ENCODE measurements at regions not wholly inside any gene's neighbourhood (a gene's known extent, or its start where the extent isn't known, plus 50 kb on each side); places are given as distances from the start of the nearest gene placed in this dataset.

DNA sequence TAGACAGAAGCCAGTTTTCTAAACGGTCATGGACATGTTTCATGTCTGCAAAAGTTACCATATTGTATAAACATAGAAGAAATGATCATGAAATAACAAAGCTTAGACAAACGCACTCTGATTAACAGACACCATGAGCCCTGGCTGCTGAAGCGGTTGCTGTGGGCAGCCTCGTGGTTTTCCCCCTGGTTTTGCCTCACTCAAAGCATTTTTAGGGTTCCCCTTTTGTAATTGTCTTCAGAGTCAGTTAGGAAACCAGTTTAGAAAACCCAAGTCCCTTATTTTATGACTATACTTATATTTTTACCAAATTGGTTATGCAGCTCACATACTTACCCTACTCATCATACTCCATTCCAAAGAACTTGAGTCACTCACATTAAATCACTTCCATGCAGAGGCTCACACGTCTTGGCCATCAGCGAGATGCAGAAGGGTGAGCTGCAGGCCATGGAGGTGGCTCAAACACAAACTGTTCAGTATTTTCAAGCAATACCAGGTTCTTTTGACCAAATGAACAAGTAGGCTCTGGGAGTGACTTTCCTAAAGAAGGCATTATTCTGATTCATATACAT is 105.6 kb upstream of the SALL3 start:
- TF ChIP-seq, protein P1, sequence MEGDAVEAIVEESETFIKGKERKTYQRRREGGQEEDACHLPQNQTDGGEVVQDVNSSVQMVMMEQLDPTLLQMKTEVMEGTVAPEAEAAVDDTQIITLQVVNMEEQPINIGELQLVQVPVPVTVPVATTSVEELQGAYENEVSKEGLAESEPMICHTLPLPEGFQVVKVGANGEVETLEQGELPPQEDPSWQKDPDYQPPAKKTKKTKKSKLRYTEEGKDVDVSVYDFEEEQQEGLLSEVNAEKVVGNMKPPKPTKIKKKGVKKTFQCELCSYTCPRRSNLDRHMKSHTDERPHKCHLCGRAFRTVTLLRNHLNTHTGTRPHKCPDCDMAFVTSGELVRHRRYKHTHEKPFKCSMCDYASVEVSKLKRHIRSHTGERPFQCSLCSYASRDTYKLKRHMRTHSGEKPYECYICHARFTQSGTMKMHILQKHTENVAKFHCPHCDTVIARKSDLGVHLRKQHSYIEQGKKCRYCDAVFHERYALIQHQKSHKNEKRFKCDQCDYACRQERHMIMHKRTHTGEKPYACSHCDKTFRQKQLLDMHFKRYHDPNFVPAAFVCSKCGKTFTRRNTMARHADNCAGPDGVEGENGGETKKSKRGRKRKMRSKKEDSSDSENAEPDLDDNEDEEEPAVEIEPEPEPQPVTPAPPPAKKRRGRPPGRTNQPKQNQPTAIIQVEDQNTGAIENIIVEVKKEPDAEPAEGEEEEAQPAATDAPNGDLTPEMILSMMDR (IDR thresholded peaks at IDR 0.05): no peak
- no peak overlapping the region for H3K4me3 ChIP-seq
- H3K27ac ChIP-seq: no peak overlapping the region
- no peaks in the 10 kb centered on the region for H3K36me3 ChIP-seq
- ATAC-seq: no peak
- H3K4me1 ChIP-seq: no peaks in the 10 kb centered on the region
- peaks cover 25% of the 10 kb centered on the region for H3K27me3 ChIP-seq (ENCODE audit: low read depth)
- no peaks in the 10 kb centered on the region for H3K9me3 ChIP-seq
- intact Hi-C loops (cut with DNase I): no loop called here
- DNase-seq: no peak

DNA sequence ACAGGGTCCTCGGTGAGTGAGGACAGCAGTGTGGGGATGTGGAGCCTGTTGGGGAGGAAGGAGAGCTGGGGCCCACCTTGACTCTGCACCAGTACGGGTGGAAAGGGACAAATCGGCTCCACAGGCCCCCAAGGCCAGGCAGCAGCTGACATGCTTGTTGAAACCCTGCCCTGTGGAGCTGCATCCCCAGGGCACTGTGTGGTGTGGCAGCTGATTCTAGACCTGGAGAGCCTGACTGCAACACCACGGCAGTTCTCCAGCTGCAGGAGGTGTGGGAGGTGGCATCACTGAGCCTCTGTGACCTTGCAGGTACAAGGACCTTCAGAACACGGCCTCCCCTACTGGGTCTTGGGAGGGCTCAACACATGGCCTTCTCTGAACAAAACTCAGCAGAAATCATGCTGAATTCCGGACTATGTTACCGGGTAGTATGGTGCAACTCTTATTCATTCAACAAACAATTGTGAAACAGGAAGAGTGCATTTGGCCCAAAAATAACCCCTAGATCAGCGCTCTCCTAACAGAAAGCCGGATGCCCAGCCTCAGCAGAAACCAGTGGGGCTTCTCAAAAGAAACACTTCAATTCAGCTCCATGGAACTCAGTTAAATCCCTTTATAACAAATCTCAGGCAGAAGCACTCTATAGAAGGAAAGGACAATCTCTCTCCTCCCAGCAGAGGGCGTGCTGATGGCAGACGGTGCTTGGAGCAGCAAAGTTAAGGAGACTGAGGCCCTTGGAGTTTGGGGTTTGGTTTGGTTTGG is 104.4 kb upstream of the SALL3 start:
- DNase-seq (no peak), ATAC-seq (peak; percentile 57 to 73)
- peaks cover 25% of the 10 kb centered on the region for H3K27me3 ChIP-seq (ENCODE audit: low read depth)
- TF ChIP-seq, protein P1 (IDR thresholded peaks at IDR 0.05): peak; percentile 52
- no peaks in the 10 kb centered on the region for H3K4me1 ChIP-seq
- intact Hi-C loops (cut with DNase I): no loop called here
- no peaks in the 10 kb centered on the region for H3K36me3 ChIP-seq
- no peak overlapping the region for H3K4me3 ChIP-seq
- H3K27ac ChIP-seq: no peak overlapping the region
- H3K9me3 ChIP-seq: no peaks in the 10 kb centered on the region

DNA sequence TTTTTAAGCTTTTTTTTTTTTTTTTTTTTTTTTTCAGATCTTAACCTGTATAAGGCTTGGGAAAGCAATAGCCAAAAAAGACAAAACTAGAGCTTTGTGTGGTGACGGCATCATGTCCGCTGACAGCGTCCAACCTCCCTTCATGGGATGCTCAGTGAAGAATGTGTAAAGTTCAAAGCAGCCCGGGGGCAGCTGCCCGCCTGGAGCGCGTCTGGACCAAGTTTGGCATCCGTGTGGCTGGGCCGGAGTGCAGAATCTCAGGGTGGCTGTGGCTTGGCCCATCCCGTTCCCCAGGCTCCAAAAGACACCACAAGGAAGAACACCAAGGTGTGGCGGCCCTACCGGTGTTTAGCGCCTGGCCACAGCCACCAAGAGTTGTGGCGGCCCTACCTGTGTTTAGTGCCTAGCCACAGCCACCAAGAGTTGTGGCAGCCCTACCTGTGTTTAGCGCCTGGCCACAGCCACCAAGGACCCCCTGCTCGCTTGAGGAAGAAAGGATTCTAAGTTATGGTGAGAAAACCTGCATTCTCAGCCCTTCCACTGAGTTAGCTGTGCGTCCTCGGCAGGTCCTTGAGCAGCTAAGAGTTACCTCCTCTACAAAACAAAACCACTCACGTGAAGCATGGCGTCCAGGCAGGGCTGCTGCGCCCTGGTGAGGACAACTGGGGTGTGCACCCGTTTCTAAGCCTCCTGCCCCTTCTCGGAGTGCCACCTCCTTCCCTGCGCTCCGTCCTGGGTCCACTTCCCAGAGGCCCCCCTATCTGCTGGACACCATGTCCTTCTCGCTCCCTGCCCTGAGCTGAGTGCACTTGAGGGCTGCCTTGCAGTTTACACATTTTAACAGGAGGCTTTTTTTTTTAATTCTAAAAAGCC is 103.6 kb upstream of the SALL3 start:
- Histone ChIP-seq H3K27ac (no peak overlapping the region), H3K36me3 (no peaks in the 10 kb centered on the region), H3K27me3 (ENCODE audit: low read depth) (peaks cover 25% of the 10 kb centered on the region), H3K4me1 (no peaks in the 10 kb centered on the region), H3K4me3 (no peak overlapping the region), H3K9me3 (no peaks in the 10 kb centered on the region)
- intact Hi-C loops (cut with DNase I): no loop called here
- TF ChIP-seq, protein P1 (IDR thresholded peaks at IDR 0.05): peak; percentile 16
- DNase-seq: no peak
- peak; percentile 19 to 23 for ATAC-seq

DNA sequence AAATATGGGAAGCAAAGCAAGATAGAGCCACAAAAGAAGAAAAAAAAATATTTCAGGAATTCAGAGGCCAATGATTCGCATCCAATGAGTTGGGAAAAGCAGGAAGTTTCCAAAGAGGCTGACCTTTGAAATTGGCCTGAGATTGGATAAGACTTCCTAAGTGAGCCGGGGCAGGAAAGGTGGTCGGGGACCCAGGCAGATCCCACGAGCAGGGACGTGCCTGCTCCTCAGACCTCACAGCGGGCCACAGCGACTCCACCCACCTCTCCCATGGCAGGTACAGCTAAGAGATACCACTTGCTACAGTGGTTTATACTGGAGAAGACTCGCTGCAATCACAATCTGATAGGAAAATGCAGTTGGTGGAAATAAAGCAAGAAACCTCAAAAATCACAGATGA is 102.8 kb upstream of the SALL3 start:
- H3K27me3 ChIP-seq (ENCODE audit: low read depth): peaks cover 25% of the 10 kb centered on the region
- H3K36me3 ChIP-seq: no peaks in the 10 kb centered on the region
- no peak overlapping the region for H3K4me3 ChIP-seq
- H3K9me3 ChIP-seq: no peaks in the 10 kb centered on the region
- H3K4me1 ChIP-seq: no peaks in the 10 kb centered on the region
- H3K27ac ChIP-seq: no peak overlapping the region
- intact Hi-C loops (cut with DNase I): no loop called here
- TF ChIP-seq, protein P1 (IDR thresholded peaks at IDR 0.05): no peak
- ATAC-seq: no peak
- no peak for DNase-seq

DNA sequence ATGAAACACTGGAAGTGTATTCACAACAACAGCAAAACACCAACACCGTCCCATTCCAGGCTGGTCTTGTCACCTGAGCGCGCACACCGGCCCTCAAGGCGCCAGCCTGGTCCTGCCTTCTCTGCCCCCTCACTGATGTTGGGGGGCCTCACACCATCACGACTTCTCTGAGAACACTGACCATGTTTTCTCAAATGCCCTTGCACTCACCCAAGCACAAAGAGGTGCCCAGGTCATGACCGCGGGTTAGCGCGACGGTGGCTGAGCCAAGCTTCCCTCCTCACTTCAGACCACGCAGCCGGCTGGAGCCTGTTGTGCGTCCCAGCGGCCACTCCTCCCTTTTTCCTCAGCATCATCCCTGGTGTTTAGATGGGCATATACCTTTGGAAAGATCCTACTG is 101.3 kb upstream of the SALL3 start:
- H3K36me3 ChIP-seq: no peaks in the 10 kb centered on the region
- DNase-seq (no peak), ATAC-seq (no peak)
- intact Hi-C loops (cut with DNase I): no loop called here
- H3K4me1 ChIP-seq: no peaks in the 10 kb centered on the region
- H3K4me3 ChIP-seq: no peak overlapping the region
- TF ChIP-seq, protein P1 (IDR thresholded peaks at IDR 0.05): no peak
- H3K27me3 ChIP-seq (ENCODE audit: low read depth): peaks cover 25% of the 10 kb centered on the region
- no peak overlapping the region for H3K27ac ChIP-seq
- H3K9me3 ChIP-seq: no peaks in the 10 kb centered on the region

Measured in lower lobe of right lung (tissue), 2 donors.